Endodermal cell (in vitro differentiated cells): ENCODE measurements at regions not wholly inside any gene's neighbourhood (a gene's known extent, or its start where the extent isn't known, plus 50 kb on each side); places are given as distances from the start of the nearest gene placed in this dataset.
"Not testable (repeated sequence)": the region's sequence is repeated elsewhere in the genome, so short reads cannot be mapped to it uniquely, and the experiment has no call there.

Source experiments
- DNase-seq: peaks from one replicate; pipeline ENCODE4 v3.0.0-alpha.2; 2017
- H3K27ac ChIP-seq: 2 replicates; pipeline ENCODE4 v1.5.1; 2013; ENCODE audit warnings: mild to moderate bottlenecking, low read depth, low read length, moderate library complexity
- H3K27me3 ChIP-seq: 2 replicates; pipeline ENCODE4 v1.6.1; 2013; ENCODE audit warnings: mild to moderate bottlenecking, low read length, moderate library complexity; ENCODE audit not compliant: insufficient read depth, control insufficient read depth, poor library complexity, severe bottlenecking
- H3K36me3 ChIP-seq: 2 replicates; pipeline ENCODE4 v1.7.0; 2013; ENCODE audit warnings: mild to moderate bottlenecking, low read length, moderate library complexity; ENCODE audit not compliant: control insufficient read depth, insufficient read depth
- H3K4me1 ChIP-seq: one replicate; pipeline ENCODE4 v1.7.0; 2013; ENCODE audit warnings: low read length; ENCODE audit not compliant: control insufficient read depth, insufficient read depth
- H3K4me3 ChIP-seq: 2 replicates; pipeline ENCODE4 v1.5.1; 2013; ENCODE audit warnings: mild to moderate bottlenecking, low read length, moderate library complexity
- H3K9ac ChIP-seq: 2 replicates; pipeline ENCODE4 v1.6.1; 2013; ENCODE audit warnings: mild to moderate bottlenecking, low read length, moderate library complexity; ENCODE audit not compliant: poor library complexity, severe bottlenecking; ENCODE audit errors: extremely low read depth
- H3K9me3 ChIP-seq: 2 replicates; pipeline ENCODE4 v1.6.1; 2013; ENCODE audit warnings: mild to moderate bottlenecking, low read length, moderate library complexity; ENCODE audit not compliant: control insufficient read depth
- H3K27ac Mint-ChIP-seq: 2 replicates; pipeline ENCODE4 v1.8.0; 2020; ENCODE audit warnings: mixed read lengths
- H3K27me3 Mint-ChIP-seq: 2 replicates; pipeline ENCODE4 v1.8.0; 2021; ENCODE audit warnings: mild to moderate bottlenecking, mixed read lengths; ENCODE audit not compliant: insufficient read depth
- H3K36me3 Mint-ChIP-seq: 2 replicates; pipeline ENCODE4 v1.8.0; 2020; ENCODE audit warnings: low read depth, mixed read lengths
- H3K4me1 Mint-ChIP-seq: 2 replicates; pipeline ENCODE4 v1.8.0; 2020; ENCODE audit warnings: mixed read lengths
- H3K4me3 Mint-ChIP-seq: 2 replicates; pipeline ENCODE4 v1.8.0; 2020; ENCODE audit warnings: mild to moderate bottlenecking, moderate library complexity, mixed read lengths
- H3K9me3 Mint-ChIP-seq: 2 replicates; pipeline ENCODE4 v1.8.0; 2020; ENCODE audit warnings: mild to moderate bottlenecking, mixed read lengths
- CTCF ChIP-seq: fragments of 200-600 bp; sonication (generic); conservative IDR thresholded peaks from 2 replicates; pipeline ENCODE4 v1.5.0; 2021; ENCODE audit warnings: antibody characterized with exemption, mild to moderate bottlenecking
- WGBS, 2 experiments: methylation state at CpG; one replicate each; pipeline versions ENCODE4 v1.1.5 to v1.1.7; 2013; ENCODE audit warnings: missing lambda C conversion rate in 2 of 2, mixed read lengths in 1 of 2; ENCODE audit not compliant: insufficient coverage in 1 of 2, insufficient read length in 1 of 2; 5-methylcytosine and 5-hydroxymethylcytosine counted together

- WGBS, 2 experiments, result no CpG with 5 or more reads among the region's 1 CpG
- H3K9me3 ChIP-seq, result no peaks in the 10 kb centered on the region
- H3K27ac ChIP-seq, result no peak overlapping the region
- TF ChIP-seq CTCF, result no peak
- peaks cover 8% of the 10 kb centered on the region for H3K4me1 ChIP-seq
- no peaks in the 10 kb centered on the region for H3K27me3 Mint-ChIP-seq
- peaks cover 24% of the 10 kb centered on the region for H3K4me1 Mint-ChIP-seq
- no peaks in the 10 kb centered on the region for H3K36me3 Mint-ChIP-seq
- H3K27me3 ChIP-seq, result no peaks in the 10 kb centered on the region
- H3K4me3 ChIP-seq, result no peak overlapping the region
- no peaks in the 10 kb centered on the region for H3K9me3 Mint-ChIP-seq
- H3K9ac ChIP-seq, result no peak overlapping the region
- no peak for DNase-seq
- no peak overlapping the region for H3K4me3 Mint-ChIP-seq
- no peak overlapping the region for H3K27ac Mint-ChIP-seq
- H3K36me3 ChIP-seq, result no peaks in the 10 kb centered on the region
Observed at GRCh38 chr6:142648526-142648925, 296.4 kb downstream of the HIVEP2 start.

GRCh38 chr6:142649438-142650234 is 295.3 kb downstream of the HIVEP2 start:
- Mint-ChIP-seq H3K27ac (peak overlapping the region; percentile 14), H3K4me1 (peaks cover 24% of the 10 kb centered on the region)
- H3K9me3 Mint-ChIP-seq, H3K27me3 ChIP-seq, H3K36me3 Mint-ChIP-seq, H3K9me3 ChIP-seq, H3K36me3 ChIP-seq, H3K4me3 ChIP-seq, H3K27ac ChIP-seq, H3K4me1 ChIP-seq, H3K9ac ChIP-seq, H3K4me3 Mint-ChIP-seq, H3K27me3 Mint-ChIP-seq: not testable (repeated sequence)
- DNase-seq, result peak; percentile 54
- WGBS, 2 experiments, result 63% methylated on average over 7 of the region's 11 CpGs; no CpG with 5 or more reads in 1 of the 2 experiments

- Histone ChIP-seq H3K4me1 (peaks cover 8% of the 10 kb centered on the region), H3K36me3 (no peaks in the 10 kb centered on the region), H3K27me3 (peaks cover 13% of the 10 kb centered on the region), H3K9me3 (no peaks in the 10 kb centered on the region), H3K9ac (no peak overlapping the region), H3K4me3 (no peak overlapping the region), H3K27ac (no peak overlapping the region)
- H3K36me3 Mint-ChIP-seq, result no peaks in the 10 kb centered on the region
- peak overlapping the region; percentile 67 for H3K27ac Mint-ChIP-seq
- DNase-seq, result no peak
- H3K27me3 Mint-ChIP-seq, result peaks cover 9% of the 10 kb centered on the region
- no peaks in the 10 kb centered on the region for H3K9me3 Mint-ChIP-seq
- H3K4me1 Mint-ChIP-seq, result peaks cover 24% of the 10 kb centered on the region
- TF ChIP-seq CTCF, result no peak
- WGBS, 2 experiments, result 82% methylated on average over 3 of the region's 3 CpGs; no CpG with 5 or more reads in 1 of the 2 experiments
- H3K4me3 Mint-ChIP-seq, result no peak overlapping the region
Observed at GRCh38 chr6:142651384-142651783, 293.6 kb downstream of the HIVEP2 start.
